ENCODE measurements at regions not wholly inside any gene's neighbourhood (a gene's known extent, or its start where the extent isn't known, plus 50 kb on each side); places are given as distances from the start of the nearest gene placed in this dataset.
"Not testable (repeated sequence)": the region's sequence is repeated elsewhere in the genome, so short reads cannot be mapped to it uniquely, and the experiment has no call there.

GRCh38 chr21:34280389-34280795 lies 83.4 kb upstream of the KCNE2 start:
- TF ChIP-seq CTCF (conservative IDR thresholded peaks at IDR 0.05; ENCODE audit: low read depth, low read length) = no peak
- no peak overlapping the region for H3K4me3 ChIP-seq (ENCODE audit: low read length)
- no peak for DNase-seq (ENCODE audit: low read depth)

DNA sequence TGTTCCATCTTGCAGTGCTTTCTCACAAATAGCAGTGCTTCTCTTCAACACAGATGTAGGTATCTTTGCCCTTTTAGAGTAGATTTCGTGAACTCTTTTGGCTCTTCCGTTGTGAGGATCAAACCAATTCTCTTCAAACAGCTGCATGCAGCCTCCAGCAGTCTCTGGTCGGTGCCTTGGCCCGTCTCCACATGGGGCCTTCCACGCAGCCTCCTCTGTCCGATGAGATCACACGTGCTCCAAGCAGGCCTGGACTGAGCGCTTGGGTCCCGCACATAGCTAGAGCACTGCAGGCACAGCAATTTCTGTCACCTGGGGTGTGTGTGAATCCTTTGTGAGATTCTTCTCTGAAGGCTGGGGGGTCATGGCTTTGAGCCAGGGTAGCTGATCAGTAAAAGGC lies 82.8 kb upstream of the KCNE2 start:
- no peak for DNase-seq (ENCODE audit: low read depth)
- no peak overlapping the region for H3K4me3 ChIP-seq (ENCODE audit: low read length)
- no peak for TF ChIP-seq CTCF (conservative IDR thresholded peaks at IDR 0.05; ENCODE audit: low read depth, low read length)

GRCh38 chr21:34282223-34282622 lies 81.6 kb upstream of the KCNE2 start:
- no peak for TF ChIP-seq CTCF (conservative IDR thresholded peaks at IDR 0.05; ENCODE audit: low read depth, low read length)
- no peak overlapping the region for H3K4me3 ChIP-seq (ENCODE audit: low read length)
- no peak for DNase-seq (ENCODE audit: low read depth)

DNA sequence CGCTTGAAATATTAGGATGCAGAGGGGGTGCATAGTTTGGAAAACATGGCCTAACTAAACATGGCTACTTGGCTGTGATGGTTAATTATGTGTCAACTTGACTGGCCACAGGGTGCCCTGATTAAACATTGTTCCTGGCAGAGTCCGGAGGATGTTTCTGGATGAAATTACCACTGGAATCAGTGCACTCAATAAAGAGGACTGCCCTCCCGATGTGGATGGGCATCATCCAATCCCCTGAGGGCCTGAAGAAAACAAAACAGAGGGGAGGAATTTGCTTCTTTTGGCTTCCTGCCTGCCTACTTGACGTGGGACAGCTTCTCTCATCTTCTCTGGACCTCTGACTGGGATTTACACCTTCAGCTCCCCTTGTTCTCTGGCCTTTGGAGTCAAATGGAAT lies 79.1 kb upstream of the KCNE2 start:
- TF ChIP-seq CTCF (conservative IDR thresholded peaks at IDR 0.05; ENCODE audit: low read depth, low read length) = no peak
- DNase-seq (ENCODE audit: low read depth) = no peak
- no peak overlapping the region for H3K4me3 ChIP-seq (ENCODE audit: low read length)

- DNase-seq (ENCODE audit: low read depth); H3K4me3 ChIP-seq (ENCODE audit: low read length): not testable (repeated sequence)
Observed at GRCh38 chr21:34288042-34288441, 75.8 kb upstream of the KCNE2 start.

GRCh38 chr21:34289856-34290255 lies 74.0 kb upstream of the KCNE2 start:
- no peak for TF ChIP-seq CTCF (conservative IDR thresholded peaks at IDR 0.05; ENCODE audit: low read depth, low read length)

GRCh38 chr21:34296878-34297277 lies 66.9 kb upstream of the KCNE2 start:
- H3K4me3 ChIP-seq (ENCODE audit: low read length) = no peak overlapping the region
- DNase-seq (ENCODE audit: low read depth) = no peak
- no peak for TF ChIP-seq CTCF (conservative IDR thresholded peaks at IDR 0.05; ENCODE audit: low read depth, low read length)

More at GRCh38 chr21:34289856-34290255, 74.0 kb upstream of the KCNE2 start:
- no peak overlapping the region for H3K4me3 ChIP-seq (ENCODE audit: low read length)
- DNase-seq (ENCODE audit: low read depth) = no peak

All from retinal pigment epithelial cell (primary cell).